GDM1 (cell line): ENCODE measurements at regions not wholly inside any gene's neighbourhood (a gene's known extent, or its start where the extent isn't known, plus 50 kb on each side); places are given as distances from the start of the nearest gene placed in this dataset.
"Not testable (repeated sequence)": the region's sequence is repeated elsewhere in the genome, so short reads cannot be mapped to it uniquely, and the experiment has no call there.

ENCODE experiments used
- DNase-seq: peaks from one replicate; lab custom pipeline; 2025; lab: John Stamatoyannopoulos, UW

- no peak for DNase-seq
Observed at GRCh38 chr10:108014145-108014901, 849.8 kb upstream of the SORCS1 start.

GRCh38 chr10:108005627-108006026 is 841.1 kb upstream of the SORCS1 start:
- DNase-seq = no peak

- no peak for DNase-seq
Observed at GRCh38 chr10:108003576-108003975, 839.1 kb upstream of the SORCS1 start.

- DNase-seq = no peak
Observed at GRCh38 chr10:108003061-108003460, 838.6 kb upstream of the SORCS1 start.

GRCh38 chr10:108000365-108000764 is 835.9 kb upstream of the SORCS1 start:
- no peak for DNase-seq

- DNase-seq = no peak
Observed at GRCh38 chr10:107994621-107995270, 830.2 kb upstream of the SORCS1 start.

GRCh38 chr10:107986571-107986970 is 822.1 kb upstream of the SORCS1 start:
- no peak for DNase-seq

- no peak for DNase-seq
Observed at GRCh38 chr10:107984581-107984980, 820.1 kb upstream of the SORCS1 start.

- DNase-seq = no peak
Observed at GRCh38 chr10:107984149-107984548, 819.6 kb upstream of the SORCS1 start.

- DNase-seq = no peak
Observed at GRCh38 chr10:107978455-107978854, 813.9 kb upstream of the SORCS1 start.

- no peak for DNase-seq
Observed at GRCh38 chr10:107971973-107972372, 807.5 kb upstream of the SORCS1 start.

- no peak for DNase-seq
Observed at GRCh38 chr10:107971411-107971810, 806.9 kb upstream of the SORCS1 start.

GRCh38 chr10:107970512-107970911 is 806.0 kb upstream of the SORCS1 start:
- DNase-seq = no peak

- DNase-seq = no peak
Observed at GRCh38 chr10:107969936-107970335, 805.4 kb upstream of the SORCS1 start.

GRCh38 chr10:107966826-107967225 is 802.3 kb upstream of the SORCS1 start:
- no peak for DNase-seq

GRCh38 chr10:107952649-107953556 is 788.4 kb upstream of the SORCS1 start:
- no peak for DNase-seq

GRCh38 chr10:107950411-107951062 is 786.0 kb upstream of the SORCS1 start:
- not testable (repeated sequence) for DNase-seq

GRCh38 chr10:107942826-107943225 is 778.3 kb upstream of the SORCS1 start:
- DNase-seq = no peak

GRCh38 chr10:107933076-107933475 is 768.6 kb upstream of the SORCS1 start:
- DNase-seq = no peak

- DNase-seq = no peak
Observed at GRCh38 chr10:107931808-107932207, 767.3 kb upstream of the SORCS1 start.

- no peak for DNase-seq
Observed at GRCh38 chr10:107930037-107930436, 765.5 kb upstream of the SORCS1 start.

- no peak for DNase-seq
Observed at GRCh38 chr10:107924458-107924857, 760.0 kb upstream of the SORCS1 start.
